ENCODE measurements at regions not wholly inside any gene's neighbourhood (a gene's known extent, or its start where the extent isn't known, plus 50 kb on each side); places are given as distances from the start of the nearest gene placed in this dataset.

GRCh38 chr15:77944002-77944867 lies 133.3 kb downstream of the TBC1D2B start (continued):
- TF ChIP-seq SKIL (CRISPR knock-in tag; IDR thresholded peaks at IDR 0.05; ENCODE audit: borderline replicate concordance), result peak; percentile 72
- TF ChIP-seq NFIB (CRISPR knock-in tag; IDR thresholded peaks at IDR 0.05; ENCODE audit: borderline replicate concordance), result no peak
- TF ChIP-seq ZNF788 (CRISPR knock-in tag; IDR thresholded peaks at IDR 0.05; ENCODE audit: borderline replicate concordance), result peak; percentile 41; the same call in 1 of the 2 replicates
- TF ChIP-seq HMG20B (CRISPR knock-in tag; conservative IDR thresholded peaks at IDR 0.05), result no peak
- peak; percentile 74 for TF ChIP-seq ZBTB7B (CRISPR knock-in tag; IDR thresholded peaks at IDR 0.05)
- peak; percentile 36; the same call in 1 of the 2 replicates for TF ChIP-seq MAZ (IDR thresholded peaks at IDR 0.05; ENCODE audit: borderline replicate concordance, low read depth, low read length)
- peak; percentile 56 for TF ChIP-seq MAZ (CRISPR knock-in tag; IDR thresholded peaks at IDR 0.05; ENCODE audit: low read depth)
- TF ChIP-seq ZNF121 (CRISPR knock-in tag; IDR thresholded peaks at IDR 0.05), result no peak
- TF ChIP-seq NAIF1 (CRISPR knock-in tag; IDR thresholded peaks at IDR 0.05; ENCODE audit: borderline replicate concordance), result 0 out of 2 replicates have a peak, but pooled peaks have one; percentile 39
- peak; percentile 40; the same call in 1 of the 2 replicates for TF ChIP-seq SPEN (CRISPR knock-in tag; IDR thresholded peaks at IDR 0.05; ENCODE audit: low read depth)
- TF ChIP-seq THAP7 (CRISPR knock-in tag; IDR thresholded peaks at IDR 0.05), result no peak
- 0 out of 2 replicates have a peak, but pooled peaks have one; percentile 66 for TF ChIP-seq FIP1L1 (IDR thresholded peaks at IDR 0.05; ENCODE audit: borderline replicate concordance, insufficient read depth, low read depth, low read length)
- no peak for TF ChIP-seq MAX (IDR thresholded peaks at IDR 0.05)
- no peak for TF ChIP-seq HES4 (CRISPR knock-in tag; IDR thresholded peaks at IDR 0.05; ENCODE audit: borderline replicate concordance)
- no peak for TF ChIP-seq FOXP1 (IDR thresholded peaks at IDR 0.05)
- TF ChIP-seq FOXP1 (CRISPR knock-in tag; IDR thresholded peaks at IDR 0.05), result peak; percentile 26; the same call in 1 of the 2 replicates
- peak; percentile 57 for TF ChIP-seq ZNF574 (CRISPR knock-in tag; IDR thresholded peaks at IDR 0.05)
- TF ChIP-seq JUNB (CRISPR knock-in tag; IDR thresholded peaks at IDR 0.05; ENCODE audit: borderline replicate concordance), result no peak
- TF ChIP-seq IRF9 (CRISPR knock-in tag; IDR thresholded peaks at IDR 0.05; ENCODE audit: borderline replicate concordance), result no peak
- TF ChIP-seq ZNF619 (CRISPR knock-in tag; IDR thresholded peaks at IDR 0.05), result no peak
- TF ChIP-seq ZNF12 (CRISPR knock-in tag; IDR thresholded peaks at IDR 0.05), result 0 out of 2 replicates have a peak, but pooled peaks have one; percentile 9
- 0 out of 2 replicates have a peak, but pooled peaks have one; percentile 31 for TF ChIP-seq RFXAP (CRISPR knock-in tag; IDR thresholded peaks at IDR 0.05; ENCODE audit: borderline replicate concordance)
